Astrocyte (in vitro differentiated cells and primary cell): ENCODE measurements at regions not wholly inside any gene's neighbourhood (a gene's known extent, or its start where the extent isn't known, plus 50 kb on each side); places are given as distances from the start of the nearest gene placed in this dataset.
"Not testable (repeated sequence)": the region's sequence is repeated elsewhere in the genome, so short reads cannot be mapped to it uniquely, and the experiment has no call there.

Experiments
- EZH2 ChIP-seq: IDR thresholded peaks from 2 replicates; pipeline ENCODE4 v1.6.1; 2012; ENCODE audit warnings: mild to moderate bottlenecking, low read length, inconsistent platforms; ENCODE audit not compliant: insufficient read depth
- TF ChIP-seq, protein P1 (sequence below): IDR thresholded peaks from 2 replicates; pipeline ENCODE4 v1.5.1; 2011; ENCODE audit warnings: low read depth, mild to moderate bottlenecking, inconsistent platforms, low read length, moderate library complexity; ENCODE audit not compliant: insufficient read depth

DNA sequence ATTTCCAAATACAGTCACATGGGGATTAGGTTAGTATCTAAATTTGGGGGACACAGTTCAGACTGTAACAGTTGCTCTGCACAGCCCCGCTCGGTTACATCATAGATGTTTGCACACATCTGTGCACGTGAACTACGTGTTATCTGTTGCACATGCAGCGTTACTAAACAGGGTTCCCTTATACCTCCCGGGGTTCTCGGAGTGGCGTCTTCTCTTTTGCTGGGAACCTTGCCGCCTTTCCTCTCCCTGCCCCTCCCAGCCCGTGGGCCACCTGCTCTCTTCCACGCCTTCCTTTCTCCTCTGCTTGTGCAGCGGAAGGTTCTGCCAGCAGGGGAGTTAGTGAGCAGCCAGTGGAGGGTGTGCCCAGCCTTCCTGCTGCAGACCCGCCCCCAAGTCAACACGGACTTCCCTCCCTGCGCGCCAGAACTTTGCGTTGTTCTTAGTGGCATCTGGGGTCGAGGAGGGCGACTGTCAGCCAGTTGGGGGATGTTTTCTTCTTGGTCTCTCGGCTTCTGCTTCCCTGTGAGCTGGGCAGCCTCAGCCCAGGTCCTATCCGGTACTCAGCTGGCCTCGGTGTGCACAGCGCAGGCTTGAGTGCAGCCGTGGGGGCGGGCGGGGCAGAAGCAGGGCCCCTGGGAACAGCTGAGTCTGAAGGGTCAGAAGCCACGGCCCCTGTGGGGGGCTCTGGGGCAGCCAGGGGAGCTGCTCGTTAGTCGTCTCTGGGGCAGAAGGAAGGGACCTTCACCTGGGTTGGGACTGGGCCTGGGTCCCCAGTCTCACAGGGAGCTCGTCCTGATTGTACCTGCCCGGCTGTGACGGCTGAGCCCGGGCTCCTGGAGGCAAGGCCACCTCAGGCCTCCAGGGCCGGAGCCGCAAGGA, 146.7 kb downstream of the IGLL1 start:
- TF ChIP-seq, protein P1, sequence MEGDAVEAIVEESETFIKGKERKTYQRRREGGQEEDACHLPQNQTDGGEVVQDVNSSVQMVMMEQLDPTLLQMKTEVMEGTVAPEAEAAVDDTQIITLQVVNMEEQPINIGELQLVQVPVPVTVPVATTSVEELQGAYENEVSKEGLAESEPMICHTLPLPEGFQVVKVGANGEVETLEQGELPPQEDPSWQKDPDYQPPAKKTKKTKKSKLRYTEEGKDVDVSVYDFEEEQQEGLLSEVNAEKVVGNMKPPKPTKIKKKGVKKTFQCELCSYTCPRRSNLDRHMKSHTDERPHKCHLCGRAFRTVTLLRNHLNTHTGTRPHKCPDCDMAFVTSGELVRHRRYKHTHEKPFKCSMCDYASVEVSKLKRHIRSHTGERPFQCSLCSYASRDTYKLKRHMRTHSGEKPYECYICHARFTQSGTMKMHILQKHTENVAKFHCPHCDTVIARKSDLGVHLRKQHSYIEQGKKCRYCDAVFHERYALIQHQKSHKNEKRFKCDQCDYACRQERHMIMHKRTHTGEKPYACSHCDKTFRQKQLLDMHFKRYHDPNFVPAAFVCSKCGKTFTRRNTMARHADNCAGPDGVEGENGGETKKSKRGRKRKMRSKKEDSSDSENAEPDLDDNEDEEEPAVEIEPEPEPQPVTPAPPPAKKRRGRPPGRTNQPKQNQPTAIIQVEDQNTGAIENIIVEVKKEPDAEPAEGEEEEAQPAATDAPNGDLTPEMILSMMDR: not testable (repeated sequence)
- TF ChIP-seq EZH2: not testable (repeated sequence)
